Liver (tissue), 3 donors: ENCODE measurements at regions not wholly inside any gene's neighbourhood (a gene's known extent, or its start where the extent isn't known, plus 50 kb on each side); places are given as distances from the start of the nearest gene placed in this dataset.

Experiments used
- CTCF ChIP-seq: fragments of 150-350 bp; IDR thresholded peaks from 2 replicates; pipeline ENCODE4 v1.5.1; 2017; ENCODE audit warnings: improper control_type of control experiment, low read depth, low read length; ENCODE audit not compliant: missing input control
- FOXA1 ChIP-seq: IDR thresholded peaks from 2 replicates; pipeline ENCODE4 v1.6.1; 2016; ENCODE audit warnings: antibody characterized with exemption
- GABPA ChIP-seq, 2 donors: IDR thresholded peaks in 1 of 2; conservative IDR thresholded peaks in 1 of 2; 2 replicates each; pipeline ENCODE4 v1.6.1; 2016; ENCODE audit warnings: antibody characterized with exemption in 2 of 2, mild to moderate bottlenecking in 1 of 2, moderate library complexity in 1 of 2
- NR2F2 ChIP-seq: IDR thresholded peaks from 2 replicates; pipeline ENCODE4 v1.6.1; 2016; ENCODE audit warnings: antibody characterized with exemption
- RAD21 ChIP-seq, 2 donors: IDR thresholded peaks; 2 replicates each; pipeline ENCODE4 v1.6.1; 2016; ENCODE audit warnings: antibody characterized with exemption in 2 of 2, mild to moderate bottlenecking in 2 of 2
- REST ChIP-seq: IDR thresholded peaks from 2 replicates; pipeline ENCODE4 v1.6.1; 2016; ENCODE audit warnings: antibody characterized with exemption, mild to moderate bottlenecking
- RXRA ChIP-seq, 2 donors: IDR thresholded peaks; 2 replicates each; pipeline ENCODE4 v1.6.1; 2017 to 2018; ENCODE audit warnings: antibody characterized with exemption in 2 of 2, mild to moderate bottlenecking in 1 of 2
- YY1 ChIP-seq: IDR thresholded peaks from 2 replicates; pipeline ENCODE4 v1.6.1; 2016; ENCODE audit warnings: antibody characterized with exemption, mild to moderate bottlenecking
- ZBTB33 ChIP-seq: IDR thresholded peaks from 2 replicates; pipeline ENCODE4 v1.6.1; 2016; ENCODE audit warnings: antibody characterized with exemption
- donor health status: healthy.
- donor health status: healthy.

- TF ChIP-seq RXRA (IDR thresholded peaks at IDR 0.05), result no peak
- no peak for TF ChIP-seq YY1
- no peak for TF ChIP-seq FOXA1
- no peak for TF ChIP-seq CTCF
- no peak for TF ChIP-seq RAD21 (IDR thresholded peaks at IDR 0.05)
- TF ChIP-seq NR2F2, result no peak
- TF ChIP-seq ZBTB33, result no peak
- TF ChIP-seq GABPA (IDR thresholded peaks at IDR 0.05 in 1 of 2, conservative IDR thresholded peaks at IDR 0.05 in 1 of 2), result no peak
- TF ChIP-seq REST, result no peak
Observed at GRCh38 chr16:65532846-65533245, 411.0 kb upstream of the CDH11 start.
